Tibial nerve (tissue), 4 donors: ENCODE measurements at regions not wholly inside any gene's neighbourhood (a gene's known extent, or its start where the extent isn't known, plus 50 kb on each side); places are given as distances from the start of the nearest gene placed in this dataset.

Experiments used
- EP300 ChIP-seq, 2 donors: sonication (generic); formaldehyde crosslinking; IDR thresholded peaks; one replicate each; pipeline ENCODE4 v1.6.1; 2017; ENCODE audit warnings: antibody characterized with exemption in 2 of 2, mild to moderate bottlenecking in 1 of 2
- POLR2A ChIP-seq, 2 donors: fragments of 450-650 bp; IDR thresholded peaks; one replicate each; pipeline ENCODE4 v1.6.1; 2017; ENCODE audit warnings: antibody characterized with exemption in 2 of 2, mild to moderate bottlenecking in 2 of 2, moderate library complexity in 2 of 2
- TF ChIP-seq, protein P1 (sequence below), 5 experiments: fragments of 200-600 bp in 3 of 5; fragments of 450-650 bp in 2 of 5; sonication (generic) in 3 of 5; IDR thresholded peaks; one replicate each; pipeline ENCODE4 v1.5.1; 2016 to 2019; ENCODE audit warnings: antibody characterized with exemption in 5 of 5, mild to moderate bottlenecking in 3 of 5, moderate library complexity in 2 of 5

DNA sequence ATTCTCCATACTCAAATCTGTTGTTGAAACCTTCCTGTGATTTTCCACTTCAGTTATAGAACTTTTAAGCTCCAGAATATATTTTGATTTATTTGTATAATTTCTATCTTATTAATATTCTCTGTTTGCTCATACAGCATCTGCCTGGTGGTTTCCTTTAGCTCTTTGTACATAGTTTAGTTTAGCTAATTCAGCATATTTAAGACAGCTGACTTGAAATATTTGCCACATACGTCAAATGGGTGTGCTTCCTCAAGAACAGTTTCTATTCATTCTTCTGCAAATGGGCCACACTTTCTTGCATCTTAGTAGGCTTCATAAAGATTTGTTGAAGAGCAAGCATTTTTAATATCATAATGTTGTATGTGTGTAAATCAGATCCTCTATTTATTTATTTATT, 101.8 kb downstream of the MAGEC1 start:
- TF ChIP-seq, protein P1, sequence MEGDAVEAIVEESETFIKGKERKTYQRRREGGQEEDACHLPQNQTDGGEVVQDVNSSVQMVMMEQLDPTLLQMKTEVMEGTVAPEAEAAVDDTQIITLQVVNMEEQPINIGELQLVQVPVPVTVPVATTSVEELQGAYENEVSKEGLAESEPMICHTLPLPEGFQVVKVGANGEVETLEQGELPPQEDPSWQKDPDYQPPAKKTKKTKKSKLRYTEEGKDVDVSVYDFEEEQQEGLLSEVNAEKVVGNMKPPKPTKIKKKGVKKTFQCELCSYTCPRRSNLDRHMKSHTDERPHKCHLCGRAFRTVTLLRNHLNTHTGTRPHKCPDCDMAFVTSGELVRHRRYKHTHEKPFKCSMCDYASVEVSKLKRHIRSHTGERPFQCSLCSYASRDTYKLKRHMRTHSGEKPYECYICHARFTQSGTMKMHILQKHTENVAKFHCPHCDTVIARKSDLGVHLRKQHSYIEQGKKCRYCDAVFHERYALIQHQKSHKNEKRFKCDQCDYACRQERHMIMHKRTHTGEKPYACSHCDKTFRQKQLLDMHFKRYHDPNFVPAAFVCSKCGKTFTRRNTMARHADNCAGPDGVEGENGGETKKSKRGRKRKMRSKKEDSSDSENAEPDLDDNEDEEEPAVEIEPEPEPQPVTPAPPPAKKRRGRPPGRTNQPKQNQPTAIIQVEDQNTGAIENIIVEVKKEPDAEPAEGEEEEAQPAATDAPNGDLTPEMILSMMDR (IDR thresholded peaks at IDR 0.05) = no peak
- TF ChIP-seq EP300 (IDR thresholded peaks at IDR 0.05) (no peak), POLR2A (IDR thresholded peaks at IDR 0.05) (no peak)
